ENCODE measurements at regions not wholly inside any gene's neighbourhood (a gene's known extent, or its start where the extent isn't known, plus 50 kb on each side); places are given as distances from the start of the nearest gene placed in this dataset.

DNA sequence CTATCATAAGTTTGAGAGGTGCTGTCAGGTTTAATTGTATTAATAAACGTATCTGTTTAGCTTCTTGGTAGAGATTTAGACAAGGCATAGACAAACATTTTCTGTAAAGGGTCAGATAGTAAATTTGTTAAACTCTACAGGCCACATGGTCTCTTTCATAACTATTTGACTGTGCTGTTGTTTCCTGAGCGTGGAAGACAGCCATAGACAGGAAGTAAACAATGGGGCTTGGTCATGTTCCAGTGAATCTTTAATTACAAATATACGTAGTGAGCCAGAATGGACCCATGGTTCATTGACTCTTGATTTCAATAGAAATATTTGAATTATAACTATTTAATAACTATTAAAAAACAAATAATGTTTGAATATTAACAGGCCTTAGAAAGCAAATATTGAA lies 451.1 kb downstream of the SH2D4B start:
- Histone ChIP-seq H3K4me1 (no peaks in the 10 kb centered on the region), H3K9me3 (no peaks in the 10 kb centered on the region), H3K36me3 (no peaks in the 10 kb centered on the region), H3K4me3 (no peak overlapping the region), H3K27ac (no peak overlapping the region), H3K27me3 (no peaks in the 10 kb centered on the region)
- TF ChIP-seq EP300 (IDR thresholded peaks at IDR 0.05): no peak
- no peak for TF ChIP-seq POLR2A (IDR thresholded peaks at IDR 0.05)
- TF ChIP-seq POLR2AphosphoS5 (IDR thresholded peaks at IDR 0.05): no peak
- TF ChIP-seq, protein P1, sequence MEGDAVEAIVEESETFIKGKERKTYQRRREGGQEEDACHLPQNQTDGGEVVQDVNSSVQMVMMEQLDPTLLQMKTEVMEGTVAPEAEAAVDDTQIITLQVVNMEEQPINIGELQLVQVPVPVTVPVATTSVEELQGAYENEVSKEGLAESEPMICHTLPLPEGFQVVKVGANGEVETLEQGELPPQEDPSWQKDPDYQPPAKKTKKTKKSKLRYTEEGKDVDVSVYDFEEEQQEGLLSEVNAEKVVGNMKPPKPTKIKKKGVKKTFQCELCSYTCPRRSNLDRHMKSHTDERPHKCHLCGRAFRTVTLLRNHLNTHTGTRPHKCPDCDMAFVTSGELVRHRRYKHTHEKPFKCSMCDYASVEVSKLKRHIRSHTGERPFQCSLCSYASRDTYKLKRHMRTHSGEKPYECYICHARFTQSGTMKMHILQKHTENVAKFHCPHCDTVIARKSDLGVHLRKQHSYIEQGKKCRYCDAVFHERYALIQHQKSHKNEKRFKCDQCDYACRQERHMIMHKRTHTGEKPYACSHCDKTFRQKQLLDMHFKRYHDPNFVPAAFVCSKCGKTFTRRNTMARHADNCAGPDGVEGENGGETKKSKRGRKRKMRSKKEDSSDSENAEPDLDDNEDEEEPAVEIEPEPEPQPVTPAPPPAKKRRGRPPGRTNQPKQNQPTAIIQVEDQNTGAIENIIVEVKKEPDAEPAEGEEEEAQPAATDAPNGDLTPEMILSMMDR (IDR thresholded peaks at IDR 0.05): no peak
- DNase-seq (ENCODE audit: low spot score in 2 of 2): no peak
- WGBS: 53% methylated on average over 3 of the region's 3 CpGs

DNA sequence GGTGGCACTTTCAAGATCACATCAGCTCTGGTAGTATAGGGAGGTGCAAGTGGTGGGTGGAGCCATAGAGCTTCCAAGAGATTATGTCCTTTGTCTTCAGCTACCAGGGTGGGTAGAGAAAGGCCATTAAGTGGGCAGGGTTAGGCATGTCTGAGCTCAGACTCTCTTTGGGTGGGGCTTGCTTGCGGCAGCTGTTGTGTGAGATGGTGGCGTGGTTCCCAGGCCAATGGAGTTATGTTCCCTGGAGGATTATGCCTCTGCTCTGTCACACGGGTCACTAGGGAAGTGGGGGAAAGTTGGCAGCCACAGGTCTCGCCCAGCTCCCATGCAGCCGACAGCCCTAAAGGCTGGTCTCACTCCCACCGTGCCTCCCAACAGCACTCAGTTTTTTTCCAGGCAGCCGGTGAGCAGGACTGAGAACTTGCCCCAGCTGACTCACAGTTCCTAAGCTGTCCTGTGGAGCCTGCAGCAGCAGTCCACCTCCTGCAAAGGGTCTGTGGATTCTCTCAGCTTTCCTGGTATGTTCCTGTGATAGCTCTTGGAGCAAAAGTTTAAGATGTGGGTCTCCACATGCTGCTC lies 459.0 kb downstream of the SH2D4B start:
- TF ChIP-seq, protein P1 (IDR thresholded peaks at IDR 0.05): no peak
- TF ChIP-seq POLR2AphosphoS5 (IDR thresholded peaks at IDR 0.05) (no peak), POLR2A (IDR thresholded peaks at IDR 0.05) (no peak), EP300 (IDR thresholded peaks at IDR 0.05) (no peak)
- no peaks in the 10 kb centered on the region for H3K27me3 ChIP-seq
- peaks cover 3% of the 10 kb centered on the region for H3K4me1 ChIP-seq
- no peak overlapping the region for H3K4me3 ChIP-seq
- no peak for DNase-seq (ENCODE audit: low spot score in 2 of 2)
- no peaks in the 10 kb centered on the region for H3K9me3 ChIP-seq
- WGBS: 40% methylated on average over 1 of the region's 7 CpGs
- no peak overlapping the region for H3K27ac ChIP-seq
- H3K36me3 ChIP-seq: no peaks in the 10 kb centered on the region

DNA sequence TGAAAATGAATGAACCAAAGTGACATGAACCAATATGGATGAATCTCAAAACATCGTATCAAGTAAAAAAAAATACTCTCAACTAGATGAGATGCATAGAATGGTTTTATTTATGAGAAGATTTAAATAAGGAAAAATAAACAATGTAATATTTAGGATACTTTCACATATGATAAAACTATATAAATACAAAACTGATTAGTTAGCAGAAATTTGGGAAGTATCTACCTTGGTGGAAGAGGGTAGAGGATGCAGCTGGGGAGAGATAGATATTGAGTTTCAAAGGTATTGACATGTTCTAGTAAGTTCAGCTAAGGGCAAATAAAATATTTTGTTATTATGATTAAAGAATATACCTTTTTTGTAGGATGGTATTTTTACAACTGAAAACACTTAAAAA lies 463.1 kb downstream of the SH2D4B start:
- no peak for DNase-seq (ENCODE audit: low spot score in 2 of 2)
- WGBS: 84% methylated on average over 1 of the region's 1 CpG

DNA sequence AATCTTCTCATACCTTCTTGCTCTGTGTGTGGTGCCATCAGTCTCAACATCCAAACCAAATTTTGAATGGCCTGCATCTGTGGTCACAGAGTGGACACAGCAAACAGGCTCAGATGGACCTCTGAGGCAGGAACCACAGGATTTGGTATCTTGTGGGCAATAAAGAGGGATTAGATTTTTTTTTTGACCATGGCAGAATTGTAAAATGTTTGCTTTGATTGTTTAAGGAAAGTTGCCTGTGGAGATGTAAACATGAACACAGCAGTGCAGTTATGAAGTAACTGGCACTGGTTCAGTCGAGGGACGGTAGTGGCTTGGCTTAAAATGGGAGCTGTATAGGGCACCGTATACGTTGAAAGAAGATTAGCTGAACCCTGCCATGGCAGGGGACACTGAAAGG lies 464.7 kb downstream of the SH2D4B start:
- 68% methylated on average over 4 of the region's 4 CpGs for WGBS
- H3K36me3 ChIP-seq: no peaks in the 10 kb centered on the region
- H3K4me3 ChIP-seq: no peak overlapping the region
- no peaks in the 10 kb centered on the region for H3K27me3 ChIP-seq
- no peak overlapping the region for H3K27ac ChIP-seq
- TF ChIP-seq EP300 (IDR thresholded peaks at IDR 0.05): no peak
- no peak for TF ChIP-seq POLR2AphosphoS5 (IDR thresholded peaks at IDR 0.05)
- no peak for TF ChIP-seq POLR2A (IDR thresholded peaks at IDR 0.05)
- TF ChIP-seq, protein P1 (IDR thresholded peaks at IDR 0.05): no peak
- no peaks in the 10 kb centered on the region for H3K9me3 ChIP-seq
- no peak for DNase-seq (ENCODE audit: low spot score in 2 of 2)
- no peaks in the 10 kb centered on the region for H3K4me1 ChIP-seq

More for the DNA sequence above, 463.1 kb downstream of the SH2D4B start:
- Histone ChIP-seq H3K27me3 (no peaks in the 10 kb centered on the region), H3K9me3 (no peaks in the 10 kb centered on the region), H3K4me1 (peaks cover 3% of the 10 kb centered on the region), H3K4me3 (no peak overlapping the region), H3K27ac (no peak overlapping the region), H3K36me3 (no peaks in the 10 kb centered on the region)
- TF ChIP-seq EP300 (IDR thresholded peaks at IDR 0.05): no peak
- TF ChIP-seq, protein P1 (IDR thresholded peaks at IDR 0.05): no peak
- TF ChIP-seq POLR2A (IDR thresholded peaks at IDR 0.05): no peak
- no peak for TF ChIP-seq POLR2AphosphoS5 (IDR thresholded peaks at IDR 0.05)

DNA sequence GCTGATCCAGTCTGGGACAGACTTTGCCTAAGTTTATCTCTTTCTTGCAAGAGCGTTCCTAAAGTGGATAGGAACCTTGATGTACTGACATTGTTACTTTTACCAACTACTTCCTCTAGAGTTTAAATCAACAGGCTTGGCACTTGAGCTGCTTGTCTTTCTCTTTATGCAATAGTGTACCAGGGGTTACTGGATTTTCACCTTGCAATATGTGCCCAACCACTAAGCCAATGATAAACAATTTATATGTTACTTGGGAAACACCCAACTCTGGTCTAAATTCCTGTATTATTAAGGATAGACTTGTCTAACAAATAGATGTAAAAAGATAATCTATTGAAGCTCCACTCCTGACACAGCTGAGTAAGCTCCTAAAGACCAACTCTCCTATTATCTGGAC lies 470.2 kb downstream of the SH2D4B start:
- Histone ChIP-seq H3K36me3 (no peaks in the 10 kb centered on the region), H3K4me1 (no peaks in the 10 kb centered on the region), H3K4me3 (no peak overlapping the region), H3K27ac (no peak overlapping the region), H3K27me3 (no peaks in the 10 kb centered on the region), H3K9me3 (no peaks in the 10 kb centered on the region)
- DNase-seq (ENCODE audit: low spot score in 2 of 2): no peak
- no peak for TF ChIP-seq EP300 (IDR thresholded peaks at IDR 0.05)
- no peak for TF ChIP-seq POLR2A (IDR thresholded peaks at IDR 0.05)
- no peak for TF ChIP-seq POLR2AphosphoS5 (IDR thresholded peaks at IDR 0.05)
- TF ChIP-seq, protein P1 (IDR thresholded peaks at IDR 0.05): no peak
- WGBS: 80% methylated on average over 1 of the region's 1 CpG
